ENCODE measurements at regions not wholly inside any gene's neighbourhood (a gene's known extent, or its start where the extent isn't known, plus 50 kb on each side); places are given as distances from the start of the nearest gene placed in this dataset.

GRCh38 chr17:69900101-69900500 lies 174.9 kb upstream of the KCNJ16 start:
- no peak for DNase-seq (ENCODE audit: low read depth)

- DNase-seq (ENCODE audit: low read depth): no peak
Measured at GRCh38 chr17:69900829-69901228, 174.2 kb upstream of the KCNJ16 start.

DNA sequence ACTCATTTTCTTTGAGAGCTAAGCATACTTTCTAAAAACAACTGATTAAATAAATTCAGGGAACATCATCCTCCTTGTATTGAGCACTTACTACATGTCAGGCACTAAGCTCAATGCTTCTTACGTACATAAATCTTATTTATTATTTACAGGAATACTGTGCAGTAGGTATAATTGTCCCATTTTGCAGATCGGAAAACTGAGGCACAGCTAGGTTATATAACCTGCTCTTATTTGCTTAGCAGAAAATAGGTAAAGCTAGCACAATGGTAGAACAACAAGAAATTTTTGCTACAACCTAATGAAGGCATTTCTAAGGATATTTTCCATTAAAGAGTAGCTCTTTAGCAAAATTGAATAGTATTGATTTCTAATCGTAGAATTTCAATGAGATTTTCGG lies 168.7 kb upstream of the KCNJ16 start:
- no peak for DNase-seq (ENCODE audit: low read depth)

DNA sequence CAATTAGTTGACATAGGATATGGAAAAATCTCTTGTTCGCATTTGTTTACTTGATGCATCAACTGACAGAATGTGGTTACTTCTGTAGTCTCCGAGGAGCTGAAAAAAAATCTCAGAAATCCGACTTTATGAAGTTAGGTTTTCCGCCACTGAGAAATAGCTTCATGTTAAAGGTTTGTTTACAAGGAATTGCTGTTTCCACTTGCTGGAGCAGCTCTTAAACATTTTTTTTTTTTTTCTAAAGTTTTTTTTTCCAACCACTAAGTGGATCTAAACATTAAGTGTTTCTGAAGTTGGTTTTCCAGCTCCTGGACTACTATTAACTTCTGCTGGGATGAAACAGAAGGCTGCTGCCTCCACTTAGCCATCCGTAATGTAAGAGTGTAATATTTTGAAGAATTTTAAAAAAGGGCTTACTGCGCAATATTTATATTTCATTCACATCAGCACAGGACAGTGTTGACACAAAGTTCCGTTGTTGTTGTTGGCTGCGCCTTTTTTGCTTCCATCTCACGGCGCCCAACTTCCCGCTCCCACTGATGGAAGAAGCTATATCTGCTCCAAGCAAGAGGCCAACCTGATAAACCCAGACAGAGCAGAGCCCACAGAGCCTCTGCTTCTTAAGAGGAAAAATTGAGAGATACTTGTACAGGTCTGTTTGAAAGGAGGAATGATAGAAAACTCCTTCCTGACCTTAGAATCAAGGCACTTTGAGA lies 167.7 kb upstream of the KCNJ16 start:
- no peak for DNase-seq (ENCODE audit: low read depth)

GRCh38 chr17:69908626-69909368 lies 166.2 kb upstream of the KCNJ16 start:
- DNase-seq (ENCODE audit: low read depth): no peak

GRCh38 chr17:69909389-69909788 lies 165.6 kb upstream of the KCNJ16 start:
- DNase-seq (ENCODE audit: low read depth): no peak

DNA sequence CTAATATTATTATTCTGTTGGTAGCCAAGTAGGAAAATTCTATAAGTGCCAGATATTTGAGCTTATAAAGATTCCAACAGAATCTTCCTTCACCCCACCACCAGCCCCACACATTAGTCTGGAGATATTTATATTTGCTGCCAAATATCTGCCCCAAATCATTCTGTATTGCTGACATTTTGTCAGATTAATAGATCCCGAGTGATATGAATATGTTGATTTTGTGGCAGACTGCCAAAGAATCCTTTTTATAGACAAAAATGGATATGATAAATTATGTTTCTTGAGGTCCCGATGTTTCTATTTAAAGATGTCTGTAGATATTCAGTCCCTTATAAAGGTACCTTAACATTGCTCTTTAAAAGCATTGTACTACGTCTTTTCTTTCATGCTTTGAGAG lies 162.2 kb upstream of the KCNJ16 start:
- no peak for DNase-seq (ENCODE audit: low read depth)

- DNase-seq (ENCODE audit: low read depth): no peak
Measured at GRCh38 chr17:69913216-69913615, 161.8 kb upstream of the KCNJ16 start.

DNA sequence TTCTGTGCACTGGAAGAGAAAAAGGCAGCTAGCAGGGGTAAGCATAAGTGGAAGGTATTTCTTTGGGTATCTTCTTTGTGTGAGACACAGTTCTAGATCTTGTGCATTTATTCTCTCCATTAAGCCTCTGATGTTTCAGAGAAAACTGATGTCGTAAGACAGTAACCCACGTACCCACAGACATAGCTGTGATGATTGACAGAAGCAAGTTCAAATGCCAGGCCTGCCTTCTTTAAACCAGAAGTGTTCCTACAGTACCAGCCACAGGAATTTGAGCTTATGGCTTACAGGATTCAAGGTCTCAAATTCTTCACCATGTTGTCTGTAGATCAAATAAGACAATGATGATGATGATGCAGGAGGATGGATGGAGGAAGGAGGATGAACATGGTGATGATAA lies 161.4 kb upstream of the KCNJ16 start:
- DNase-seq (ENCODE audit: low read depth): no peak

DNA sequence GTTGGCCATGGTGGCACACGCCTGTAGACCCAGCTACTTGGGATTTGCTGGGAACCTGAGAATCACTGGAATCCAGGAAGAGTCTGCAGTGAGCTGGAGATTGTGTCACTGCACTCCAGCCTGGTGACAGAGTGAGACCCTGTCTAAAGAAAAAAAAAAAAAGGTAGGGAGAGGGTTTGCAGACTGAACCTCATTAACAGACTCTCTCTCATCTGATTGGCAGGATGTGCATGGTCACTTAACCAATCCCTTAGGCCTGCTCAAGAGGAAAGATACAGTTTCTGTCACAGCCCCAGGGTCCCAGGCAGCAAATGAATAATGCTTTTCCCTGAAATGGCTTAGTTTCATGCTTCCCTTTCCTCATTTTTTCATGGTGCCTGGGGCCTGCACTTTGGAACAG lies 160.5 kb upstream of the KCNJ16 start:
- DNase-seq (ENCODE audit: low read depth): no peak

DNA sequence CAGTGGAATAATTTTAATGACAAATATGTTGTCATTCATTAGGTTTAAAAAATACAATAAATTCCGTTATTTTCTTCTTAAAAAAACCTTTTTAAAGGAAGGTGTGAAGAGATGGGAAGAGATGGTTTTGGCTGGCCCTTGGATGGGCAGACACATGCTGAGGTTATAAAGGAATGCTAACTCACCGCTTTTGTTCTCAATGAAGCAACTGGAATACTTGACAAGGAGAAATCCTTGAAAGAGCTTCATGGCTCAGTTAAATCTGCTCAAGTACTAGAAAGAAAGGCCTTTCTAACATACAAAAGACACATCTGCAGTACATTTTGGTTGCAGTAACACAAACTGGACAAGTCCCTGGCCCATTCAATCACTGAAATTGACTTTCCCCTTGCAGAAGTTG lies 158.3 kb upstream of the KCNJ16 start:
- DNase-seq (ENCODE audit: low read depth): no peak

DNA sequence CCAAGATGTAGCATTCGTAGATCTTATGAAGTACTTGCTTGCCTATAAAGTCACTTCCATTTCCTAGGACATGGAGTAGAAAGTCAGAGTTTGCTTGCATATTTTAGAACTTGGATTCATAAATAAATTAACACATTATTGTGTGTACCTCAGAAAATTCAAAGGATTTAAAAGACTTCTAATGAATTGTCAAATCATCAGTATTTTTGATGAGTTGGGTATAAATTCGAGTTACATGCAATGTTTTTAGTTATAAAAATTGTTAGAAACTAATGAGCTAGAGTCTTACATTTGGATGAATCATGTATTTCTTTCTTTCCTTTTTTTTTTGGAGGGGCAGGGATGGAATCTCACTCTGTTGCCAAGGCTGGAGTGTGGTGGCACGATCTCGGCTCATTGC lies 156.9 kb upstream of the KCNJ16 start:
- no peak for DNase-seq (ENCODE audit: low read depth)

DNA sequence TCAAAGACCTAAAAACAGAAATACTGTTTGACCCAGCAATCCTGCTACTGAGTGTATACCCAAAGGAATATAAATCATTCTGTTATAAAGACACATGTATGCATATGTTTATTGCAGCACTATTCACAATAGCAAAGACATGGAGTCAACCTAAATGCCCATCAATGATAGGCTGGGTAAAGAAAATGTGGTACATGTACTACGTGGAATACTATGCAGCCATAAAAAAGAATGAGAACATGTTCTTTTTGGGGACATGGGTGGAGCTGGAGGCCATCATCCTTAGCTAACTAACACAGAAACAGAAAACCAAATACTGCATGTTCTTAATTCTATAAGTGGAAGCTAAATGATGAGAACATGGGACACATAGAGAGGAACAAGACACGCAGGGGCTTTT lies 155.2 kb upstream of the KCNJ16 start:
- no peak for DNase-seq (ENCODE audit: low read depth)

DNA sequence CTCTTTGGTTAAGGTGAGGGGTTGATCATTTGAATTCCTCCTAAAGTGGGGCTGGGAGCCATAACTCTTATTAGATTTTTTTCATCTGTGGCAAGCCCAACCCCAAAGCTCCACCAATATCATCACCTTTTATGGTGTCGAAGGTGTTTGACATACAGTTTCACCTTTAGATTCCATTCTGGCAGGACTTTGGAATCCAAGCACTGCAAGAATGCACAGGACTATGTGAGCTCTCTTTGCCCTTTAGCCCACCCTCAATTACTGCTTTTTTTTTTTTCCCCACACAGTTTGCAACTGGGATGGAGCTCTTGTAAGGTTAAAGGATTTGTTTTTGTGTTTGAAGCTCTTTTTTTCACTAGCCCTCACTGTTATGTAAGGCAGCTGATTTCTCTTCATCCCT lies 154.0 kb upstream of the KCNJ16 start:
- no peak for DNase-seq (ENCODE audit: low read depth)

DNA sequence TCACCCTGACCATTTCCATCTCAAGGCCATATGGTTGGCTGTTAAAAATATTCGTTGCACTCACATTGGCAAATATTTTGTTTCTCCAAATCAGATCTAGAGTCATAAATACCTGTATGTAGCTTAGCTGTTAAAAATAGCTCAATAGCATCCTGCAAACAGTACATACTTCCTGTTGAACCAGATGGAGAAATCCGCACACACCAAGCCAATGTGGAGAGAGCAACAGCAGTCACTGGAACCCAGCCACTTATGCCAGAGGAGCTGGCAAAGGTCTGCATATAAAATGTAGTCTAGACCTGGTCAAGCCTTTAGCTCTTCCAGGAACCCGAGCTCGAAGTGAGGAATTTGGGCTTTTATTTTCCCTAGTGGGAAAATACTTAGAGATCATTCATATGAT lies 146.4 kb upstream of the KCNJ16 start:
- DNase-seq (ENCODE audit: low read depth): no peak

DNA sequence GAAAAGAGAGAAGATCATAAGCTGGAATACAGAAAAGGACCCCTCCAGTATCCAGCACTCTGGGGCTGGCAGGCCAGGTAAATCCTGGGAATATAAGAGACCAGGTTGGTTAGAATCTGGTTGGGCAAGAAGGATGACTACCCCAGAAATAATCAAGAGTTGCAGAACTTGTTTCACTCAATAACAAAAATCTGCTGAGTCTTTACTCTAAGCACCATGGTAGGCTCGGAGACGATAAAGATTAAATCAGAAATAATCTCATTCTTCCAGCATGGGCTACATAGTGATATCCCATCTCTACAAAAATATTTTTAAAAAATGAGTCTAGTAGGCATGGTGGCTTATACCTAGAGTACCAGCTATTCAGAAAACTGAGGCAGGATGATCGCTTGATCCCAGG lies 138.0 kb upstream of the KCNJ16 start:
- no peak for DNase-seq (ENCODE audit: low read depth)

DNA sequence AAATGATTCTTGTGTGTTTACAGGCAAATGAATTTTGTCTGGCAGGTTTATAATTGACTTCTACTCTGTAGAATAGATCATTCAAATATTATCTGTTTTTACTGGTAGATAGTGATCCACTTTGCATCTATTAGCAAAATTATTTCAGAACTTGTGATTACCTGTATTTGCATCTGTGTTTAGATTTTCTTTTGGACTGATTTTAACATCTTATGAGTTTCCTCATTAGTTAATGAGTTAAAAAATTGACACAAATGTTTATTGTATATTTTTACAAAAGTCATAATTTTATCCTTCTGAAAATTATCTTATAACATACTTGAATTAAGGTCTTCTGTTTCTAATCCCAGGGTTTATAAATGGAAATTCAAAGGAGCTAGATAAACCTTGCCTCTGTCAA lies 132.0 kb upstream of the KCNJ16 start:
- no peak for DNase-seq (ENCODE audit: low read depth)

- no peak for DNase-seq (ENCODE audit: low read depth)
Measured at GRCh38 chr17:69944406-69944805, 130.6 kb upstream of the KCNJ16 start.

DNA sequence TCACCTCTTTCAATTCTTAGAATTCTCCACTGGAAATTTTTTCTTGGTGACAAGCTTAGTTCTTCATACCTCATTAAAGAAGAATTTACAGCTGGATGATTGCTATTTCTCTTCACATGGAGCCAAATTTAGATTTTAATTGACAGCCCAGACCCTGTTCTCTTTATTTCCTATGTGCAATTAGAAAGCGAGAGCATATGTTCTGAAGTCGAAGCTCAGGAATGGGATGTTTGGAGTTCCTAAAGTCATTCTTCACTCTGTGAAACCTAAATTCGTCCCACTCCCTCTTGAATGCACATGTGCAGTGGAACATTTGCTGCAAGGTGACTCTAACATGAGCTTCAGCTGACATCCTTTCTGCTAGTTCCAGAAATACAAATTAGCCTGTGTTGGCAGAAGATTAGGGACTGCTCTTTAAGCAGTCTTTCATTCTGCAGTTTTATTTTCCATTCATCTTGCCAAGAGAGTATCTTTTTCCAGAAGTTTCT lies 129.3 kb upstream of the KCNJ16 start:
- DNase-seq (ENCODE audit: low read depth): no peak

DNA sequence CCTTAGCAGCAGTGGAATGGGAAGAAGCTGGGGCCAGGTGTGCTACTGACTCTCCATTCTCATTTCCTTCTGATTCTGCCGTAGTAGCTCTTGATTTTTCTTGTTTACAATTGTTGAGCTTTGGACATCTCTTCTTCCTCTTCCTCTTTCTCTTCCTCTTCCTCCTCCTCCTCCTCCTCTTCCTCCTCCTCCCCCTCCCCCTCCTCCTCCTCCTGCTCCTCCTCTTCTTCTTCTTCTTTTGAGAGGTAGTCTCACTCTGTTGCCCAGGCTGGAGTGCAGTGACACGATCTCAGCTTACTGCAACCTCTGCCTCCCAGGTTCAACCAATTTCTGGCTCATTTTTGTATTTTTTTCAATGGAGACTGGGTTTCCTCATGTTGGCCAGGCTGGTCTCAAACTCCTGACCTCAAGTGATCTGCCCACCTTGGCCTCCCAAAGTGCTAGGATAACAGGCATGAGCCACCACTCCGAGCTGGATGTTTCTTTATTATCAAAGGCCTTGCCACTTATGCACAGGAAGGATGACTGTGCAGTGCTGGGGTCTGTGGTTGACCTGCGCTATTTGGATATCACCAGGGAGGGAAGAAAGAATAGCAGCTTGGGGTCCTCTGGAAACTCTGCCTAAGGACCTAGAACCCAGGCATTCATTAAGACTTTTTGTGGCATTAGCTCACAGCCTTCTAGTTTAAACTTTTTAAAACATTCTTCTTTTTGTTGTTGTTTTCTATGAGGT lies 127.8 kb upstream of the KCNJ16 start:
- DNase-seq (ENCODE audit: low read depth): no peak

GRCh38 chr17:69948406-69948805 lies 126.6 kb upstream of the KCNJ16 start:
- DNase-seq (ENCODE audit: low read depth): no peak

DNA sequence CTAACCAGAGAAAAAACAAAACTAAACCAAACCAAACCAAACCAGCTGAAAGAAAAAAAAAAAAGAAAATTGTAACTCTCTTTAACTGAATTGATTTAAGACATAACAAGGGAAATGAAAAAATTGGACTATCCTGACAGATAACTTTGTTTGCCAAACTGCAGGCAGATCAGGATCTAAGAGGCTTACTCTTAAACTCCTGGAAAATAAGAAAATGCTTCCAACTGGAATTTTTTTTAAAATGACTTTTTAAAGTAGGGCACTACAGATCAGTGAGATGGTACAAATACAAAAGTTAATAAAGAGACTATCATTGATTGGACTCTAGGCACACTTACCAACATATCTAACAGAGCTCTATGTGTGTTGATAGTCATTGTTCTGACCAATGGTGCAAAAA lies 125.5 kb upstream of the KCNJ16 start:
- DNase-seq (ENCODE audit: low read depth): no peak
